WERI-Rb-1 (cell line): ENCODE measurements at regions not wholly inside any gene's neighbourhood (a gene's known extent, or its start where the extent isn't known, plus 50 kb on each side); places are given as distances from the start of the nearest gene placed in this dataset.

Source experiments
- DNase-seq: peaks from one replicate; pipeline ENCODE4 v3.0.0-alpha.2; 2020
- H3K27ac ChIP-seq: fragments of 250-450 bp; sonication (Bioruptor Pico); 2 replicates; pipeline ENCODE4 v1.5.1; 2020; ENCODE audit warnings: mild to moderate bottlenecking, moderate library complexity
- H3K27me3 ChIP-seq: fragments of 250-450 bp; sonication (Bioruptor Pico); 2 replicates; pipeline ENCODE4 v1.5.1; 2021; ENCODE audit warnings: mild to moderate bottlenecking, low read depth, moderate library complexity; ENCODE audit not compliant: insufficient read depth, severe bottlenecking
- H3K36me3 ChIP-seq: fragments of 250-450 bp; sonication (Bioruptor Pico); 2 replicates; pipeline ENCODE4 v1.5.1; 2020; ENCODE audit warnings: mild to moderate bottlenecking, moderate library complexity
- H3K4me3 ChIP-seq: 2 replicates; pipeline ENCODE4 v1.5.1; 2011; ENCODE audit warnings: low read depth, mild to moderate bottlenecking, control low read depth, low read length
- H3K9me3 ChIP-seq: fragments of 250-450 bp; sonication (Bioruptor Pico); 2 replicates; pipeline ENCODE4 v1.5.1; 2021; ENCODE audit warnings: mild to moderate bottlenecking, moderate library complexity; ENCODE audit not compliant: severe bottlenecking
- CTCF ChIP-seq: IDR thresholded peaks from 2 replicates; pipeline ENCODE4 v1.5.1; 2011; ENCODE audit warnings: low read depth, mild to moderate bottlenecking, control low read depth, inconsistent platforms, low read length

DNA sequence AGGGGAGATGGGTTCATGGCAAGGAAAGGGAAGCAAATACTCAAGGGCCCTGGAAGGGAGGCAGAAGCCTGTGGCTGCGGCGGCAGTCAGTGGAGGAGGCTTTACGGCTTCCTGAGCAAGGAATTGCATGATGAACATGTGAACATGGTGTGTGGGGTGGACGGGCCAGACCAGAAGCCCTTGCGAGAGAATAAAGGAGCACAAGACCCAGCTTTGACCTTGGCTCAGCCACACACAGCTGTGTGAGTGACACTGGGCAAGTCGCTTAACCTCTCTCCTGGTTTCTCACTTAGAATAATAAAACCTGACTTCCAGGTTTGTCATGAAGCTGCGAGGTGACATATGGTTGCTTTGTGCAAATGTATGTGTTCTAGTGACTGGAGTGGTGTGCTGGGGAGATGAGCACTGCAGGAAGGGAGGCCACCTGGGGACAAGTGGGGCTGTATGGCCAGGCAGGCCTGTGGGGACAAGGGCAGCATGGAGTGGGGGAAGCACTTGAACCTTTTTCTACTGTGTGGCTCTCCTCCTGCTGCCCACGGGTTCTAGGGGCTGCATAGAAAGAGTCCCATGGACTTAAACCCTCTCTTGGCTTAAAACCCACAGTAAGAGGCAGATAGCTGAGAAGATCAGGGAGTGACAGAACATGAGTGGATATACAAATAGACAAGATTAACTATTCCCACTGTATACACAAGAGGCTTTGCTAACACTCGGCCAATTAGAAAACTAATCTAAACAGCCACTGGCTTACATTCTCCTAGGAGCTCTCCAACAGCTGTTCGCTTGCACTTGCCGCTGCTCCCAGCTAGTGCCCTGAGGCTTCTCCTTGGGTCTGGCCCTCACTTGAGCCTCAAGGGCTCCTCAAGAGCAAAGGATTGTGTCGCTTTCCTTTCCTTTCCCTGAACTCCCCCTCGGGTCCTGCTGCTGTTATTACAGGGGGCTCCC is 67.3 kb upstream of the CDON start:
- Histone ChIP-seq H3K27me3 (no peaks in the 10 kb centered on the region), H3K36me3 (no peaks in the 10 kb centered on the region), H3K27ac (peak overlapping the region; percentile 92), H3K9me3 (no peaks in the 10 kb centered on the region), H3K4me3 (peak overlapping the region; percentile 15; the same call in 1 of the 2 replicates)
- no peak for TF ChIP-seq CTCF
- DNase-seq: peak; percentile 83

DNA sequence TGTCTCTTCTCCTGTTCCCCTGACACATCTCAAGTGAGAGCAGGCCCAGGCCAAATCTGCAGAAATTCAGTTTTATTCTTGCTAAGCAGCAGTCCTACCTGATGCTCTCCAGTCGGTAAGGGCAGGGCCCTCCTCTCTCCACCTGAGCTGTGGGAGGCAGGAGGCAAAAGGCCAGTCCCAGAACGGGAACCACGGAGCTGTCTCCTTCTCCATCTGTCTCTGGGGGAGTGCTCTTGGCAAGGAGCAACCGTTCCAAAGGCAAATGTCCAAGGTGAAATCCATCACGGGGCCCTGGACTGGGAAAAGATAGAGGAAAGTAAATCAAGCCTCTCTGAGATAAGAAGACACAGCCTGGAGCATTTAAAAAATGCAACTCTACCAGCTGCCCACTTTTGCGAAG is 65.2 kb upstream of the CDON start:
- no peak for DNase-seq
- no peak overlapping the region; the same call in 1 of the 2 replicates for H3K27ac ChIP-seq

DNA sequence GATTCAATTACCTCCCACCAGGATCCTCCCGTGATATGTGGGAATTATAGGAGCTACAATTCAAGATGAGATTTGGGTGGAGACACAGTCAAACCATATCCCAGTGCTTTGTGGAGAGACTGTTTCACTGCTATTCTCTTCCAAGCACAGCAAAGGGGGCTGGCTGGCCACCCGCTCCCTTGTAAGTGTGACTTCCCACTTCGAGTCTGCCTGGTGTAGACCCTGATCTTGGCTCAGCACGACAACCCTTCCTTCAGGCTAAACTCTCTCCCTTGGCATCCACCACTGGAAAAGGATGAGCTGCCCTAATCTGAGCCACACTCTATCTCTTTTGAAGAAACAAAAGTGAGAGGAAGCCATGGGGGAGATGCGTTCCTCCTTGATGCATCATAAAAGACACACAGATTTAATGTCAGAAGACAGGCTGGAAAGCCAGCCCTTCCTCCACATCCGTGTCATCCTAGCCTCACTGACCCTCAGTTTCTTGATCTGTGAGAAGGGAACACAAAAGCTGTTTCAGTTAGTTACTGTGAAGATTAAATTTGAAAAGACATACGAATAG is 64.7 kb upstream of the CDON start:
- no peak for TF ChIP-seq CTCF
- Histone ChIP-seq H3K9me3 (no peaks in the 10 kb centered on the region), H3K4me3 (no peak overlapping the region), H3K27me3 (no peaks in the 10 kb centered on the region), H3K36me3 (no peaks in the 10 kb centered on the region), H3K27ac (no peak overlapping the region)
- no peak for DNase-seq

More for the DNA sequence above, 65.2 kb upstream of the CDON start:
- Histone ChIP-seq H3K4me3 (no peak overlapping the region), H3K27me3 (no peaks in the 10 kb centered on the region), H3K9me3 (no peaks in the 10 kb centered on the region), H3K36me3 (no peaks in the 10 kb centered on the region)
- TF ChIP-seq CTCF: no peak

DNA sequence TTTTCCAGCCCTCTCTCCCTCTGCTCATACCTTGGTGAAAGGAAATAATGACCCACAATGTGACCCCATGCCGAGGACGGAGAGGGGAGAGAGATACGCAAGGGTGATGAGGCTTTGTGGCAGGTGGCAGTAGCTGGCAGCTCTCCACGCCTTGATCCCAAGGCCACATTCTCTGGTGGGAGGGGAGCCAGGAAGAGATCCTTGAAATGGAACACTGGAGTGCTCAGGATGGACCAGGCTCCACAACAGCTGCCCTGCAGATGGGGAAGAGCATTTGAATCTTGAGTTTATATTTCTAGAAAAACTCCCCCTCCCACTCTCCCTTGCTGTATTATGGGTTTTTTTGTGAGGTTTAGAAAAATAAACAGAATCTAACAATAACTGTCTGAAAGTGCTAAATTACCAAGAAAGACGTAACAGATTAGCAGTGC is 61.6 kb upstream of the CDON start:
- TF ChIP-seq CTCF: no peak
- no peak overlapping the region for H3K27ac ChIP-seq
- no peak overlapping the region for H3K4me3 ChIP-seq
- H3K36me3 ChIP-seq: no peaks in the 10 kb centered on the region
- no peak for DNase-seq
- no peaks in the 10 kb centered on the region for H3K9me3 ChIP-seq
- no peaks in the 10 kb centered on the region for H3K27me3 ChIP-seq

DNA sequence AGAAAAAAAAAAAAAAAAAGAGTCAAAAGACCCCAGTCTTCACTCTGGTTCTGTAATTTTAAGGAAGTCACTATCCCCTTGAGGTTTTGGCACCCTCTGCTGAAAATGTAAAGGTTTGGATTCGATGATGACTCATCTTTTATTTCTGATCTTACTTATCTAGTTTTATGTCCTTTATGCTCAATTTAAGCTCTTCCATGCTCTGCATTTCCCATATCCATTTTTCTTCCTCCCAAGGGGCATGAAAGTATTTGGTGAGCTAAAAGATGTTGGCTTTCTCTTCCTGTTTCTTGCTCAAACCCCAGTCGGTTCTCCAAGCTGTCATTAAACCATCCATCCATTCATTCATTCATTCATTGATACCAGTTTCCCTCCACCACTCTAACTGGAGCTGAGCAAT is 61.0 kb upstream of the CDON start:
- H3K36me3 ChIP-seq: no peaks in the 10 kb centered on the region
- H3K4me3 ChIP-seq: no peak overlapping the region
- no peak for TF ChIP-seq CTCF
- no peak for DNase-seq
- H3K27me3 ChIP-seq: no peaks in the 10 kb centered on the region
- H3K27ac ChIP-seq: no peak overlapping the region
- no peaks in the 10 kb centered on the region for H3K9me3 ChIP-seq
